Activated CD4-positive, alpha-beta T cell treated with anti-CD3 and anti-CD28 coated beads, Interleukin-2, amount 50 U/mL, for 16 hours (primary cell): ENCODE measurements at regions not wholly inside any gene's neighbourhood (a gene's known extent, or its start where the extent isn't known, plus 50 kb on each side); places are given as distances from the start of the nearest gene placed in this dataset.
"Not testable (repeated sequence)": the region's sequence is repeated elsewhere in the genome, so short reads cannot be mapped to it uniquely, and the experiment has no call there.

ENCODE experiments used
- DNase-seq: peaks from one replicate; pipeline ENCODE4 v3.0.0-alpha.2; 2020

DNA sequence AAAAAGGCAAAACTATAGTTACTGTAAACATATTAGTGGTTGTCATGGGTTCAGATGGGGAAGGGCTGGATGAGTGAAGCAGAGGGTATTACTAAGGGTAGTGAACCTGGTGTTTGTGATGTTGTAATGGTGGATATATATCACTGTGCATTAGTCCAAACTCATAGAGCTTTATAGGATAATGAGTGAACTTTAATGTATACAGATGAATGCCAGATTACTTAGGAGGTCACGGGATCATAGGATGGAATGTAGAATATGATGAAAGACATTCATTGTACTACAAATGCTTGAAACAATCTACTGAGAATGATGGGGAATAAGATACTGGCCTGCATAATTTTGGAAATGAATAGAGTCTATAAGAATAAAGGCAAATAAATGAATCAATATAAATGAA is 226.7 kb upstream of the ZNF804A start:
- DNase-seq: no peak

DNA sequence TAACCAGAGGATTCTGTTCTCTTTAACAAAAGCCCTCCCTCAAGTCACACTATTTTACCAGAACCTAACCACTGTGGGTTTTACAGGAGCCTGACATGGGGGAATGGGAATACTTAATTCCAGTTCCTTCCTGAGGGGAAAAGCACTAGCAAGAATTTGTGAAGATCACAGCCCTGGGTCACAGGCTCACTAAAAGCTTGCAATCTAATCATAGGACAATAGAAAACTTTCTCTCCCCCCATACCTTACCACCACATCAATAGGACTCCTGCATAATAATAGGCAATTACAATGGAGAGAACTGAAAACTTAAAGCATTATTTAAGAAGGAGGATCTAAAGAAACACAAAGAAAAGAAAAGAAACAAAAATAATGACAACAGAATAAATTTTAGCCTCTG is 225.8 kb upstream of the ZNF804A start:
- no peak for DNase-seq

DNA sequence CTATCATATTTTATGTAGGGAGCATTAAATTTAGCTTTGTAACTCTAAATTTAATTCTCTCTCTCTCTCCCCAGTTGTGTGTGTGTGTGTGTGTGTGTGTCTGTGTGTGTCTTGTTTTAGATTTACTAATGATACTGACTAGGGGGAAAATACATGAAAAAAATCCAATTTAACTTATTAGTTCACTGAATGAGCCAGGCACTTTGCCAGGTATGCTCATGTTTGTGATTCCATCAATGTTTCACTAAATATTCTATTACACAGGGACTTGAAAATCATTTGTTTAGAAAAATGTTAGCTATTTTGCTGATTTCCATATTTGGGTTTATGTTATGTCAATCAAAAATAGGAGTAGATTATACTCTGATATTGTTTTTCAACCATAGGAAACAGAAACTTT is 203.7 kb upstream of the ZNF804A start:
- DNase-seq: no peak

DNA sequence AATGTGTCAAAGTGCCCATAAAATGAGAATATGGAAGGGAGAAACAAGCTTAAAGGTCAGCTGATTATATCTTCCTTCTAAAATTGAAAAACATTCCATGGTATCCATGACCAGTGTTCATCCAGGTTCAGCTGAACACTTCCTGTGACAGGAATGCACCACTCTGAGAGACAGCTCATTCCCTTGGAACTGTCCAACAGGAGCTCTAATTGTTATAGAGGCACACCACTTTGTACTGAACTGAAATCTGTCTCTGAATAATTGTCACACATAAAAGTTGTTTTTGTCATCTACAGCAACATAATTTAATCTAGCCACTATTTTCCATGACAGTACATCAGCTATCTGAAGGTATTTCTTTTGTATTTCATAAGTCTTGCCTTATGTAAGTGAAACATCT is 195.9 kb upstream of the ZNF804A start:
- no peak for DNase-seq

DNA sequence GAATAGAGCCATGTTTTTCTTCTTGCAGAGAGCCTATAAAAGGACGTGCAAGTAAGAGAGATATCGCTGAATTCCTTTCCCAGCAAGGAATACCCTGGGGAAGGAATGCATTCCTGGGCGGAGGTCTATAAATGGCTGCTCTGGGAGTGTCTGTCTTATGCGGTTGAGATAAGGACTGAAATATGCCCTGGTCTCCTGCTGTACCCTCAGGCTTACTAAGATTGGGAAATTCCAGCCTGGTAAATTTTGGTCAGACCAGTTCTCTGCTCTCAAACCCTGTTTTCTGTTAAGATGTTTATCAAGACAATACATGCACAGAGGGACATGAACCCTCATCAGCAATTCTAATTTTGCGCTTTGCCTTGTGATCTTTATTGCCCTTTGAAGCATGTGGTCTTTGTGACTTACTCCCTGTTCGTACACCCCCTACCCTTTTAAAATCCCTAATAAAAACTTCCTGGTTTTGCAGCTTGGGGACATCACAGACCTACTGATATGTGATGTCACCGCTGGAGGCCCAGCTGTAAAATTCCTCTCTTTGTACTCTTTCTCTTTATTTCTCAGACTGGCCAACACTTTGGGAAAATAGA is 191.2 kb upstream of the ZNF804A start:
- DNase-seq: not testable (repeated sequence)

DNA sequence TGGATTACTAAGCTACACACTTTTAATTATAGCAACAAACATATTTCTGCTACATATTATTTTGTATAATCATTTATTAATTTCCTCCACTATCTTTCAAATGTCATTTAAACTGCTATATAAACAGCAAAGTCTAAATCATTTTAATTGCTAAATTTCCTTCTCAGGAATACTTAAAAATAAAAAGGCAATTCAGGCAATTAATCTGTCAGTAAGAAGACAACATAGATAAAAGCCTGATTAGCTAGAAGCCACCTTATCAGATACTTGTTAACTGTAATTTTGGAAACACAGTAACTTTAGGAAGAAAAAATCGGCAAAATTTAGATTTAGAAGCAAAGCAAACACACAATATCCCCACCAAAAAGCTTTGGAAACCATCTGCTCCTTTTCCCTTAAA is 188.2 kb upstream of the ZNF804A start:
- DNase-seq: no peak

DNA sequence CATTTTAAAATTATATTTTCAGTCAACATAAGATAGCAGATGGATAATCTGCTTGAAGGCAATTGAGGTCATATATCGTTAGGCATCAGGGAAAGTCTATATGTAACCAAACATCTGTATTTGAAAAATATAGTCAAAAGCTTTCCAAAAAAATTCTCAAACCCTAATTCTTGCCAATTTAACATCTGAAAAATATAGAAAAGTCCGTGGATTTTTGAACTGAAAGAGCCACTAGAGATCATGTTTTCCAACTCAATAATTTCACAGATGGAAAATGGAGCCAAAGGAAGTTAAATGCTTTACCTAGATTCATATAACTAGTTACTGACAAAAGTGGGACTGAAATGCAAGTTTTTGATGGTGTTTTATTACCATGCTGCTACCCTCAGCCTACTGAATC is 185.1 kb upstream of the ZNF804A start:
- DNase-seq: no peak

DNA sequence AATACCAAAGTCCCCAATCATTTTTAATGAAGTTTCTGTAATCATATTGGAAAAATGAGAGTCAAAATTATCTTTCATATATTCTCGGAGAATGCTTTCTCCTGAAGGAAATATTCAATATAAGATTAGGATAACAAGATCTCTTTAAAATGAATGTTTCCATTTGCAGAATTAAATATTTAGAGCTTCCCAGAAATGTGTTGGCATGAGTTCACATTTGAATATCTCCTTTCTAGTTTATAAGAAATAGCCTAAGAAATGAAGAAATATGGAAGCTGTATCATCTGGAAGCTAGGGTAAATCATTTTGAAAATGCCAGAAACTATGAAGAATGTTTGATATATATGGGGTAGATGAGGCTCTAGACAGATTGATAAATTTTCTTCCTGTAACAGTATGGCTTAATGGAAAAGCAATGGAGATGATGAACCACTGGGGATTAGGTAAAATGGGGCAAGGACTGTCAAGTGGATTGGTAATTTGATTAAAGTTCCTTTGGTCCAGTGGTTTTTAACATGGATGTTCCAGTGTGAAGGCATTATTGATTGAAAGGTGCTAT is 184.6 kb upstream of the ZNF804A start:
- DNase-seq: no peak

DNA sequence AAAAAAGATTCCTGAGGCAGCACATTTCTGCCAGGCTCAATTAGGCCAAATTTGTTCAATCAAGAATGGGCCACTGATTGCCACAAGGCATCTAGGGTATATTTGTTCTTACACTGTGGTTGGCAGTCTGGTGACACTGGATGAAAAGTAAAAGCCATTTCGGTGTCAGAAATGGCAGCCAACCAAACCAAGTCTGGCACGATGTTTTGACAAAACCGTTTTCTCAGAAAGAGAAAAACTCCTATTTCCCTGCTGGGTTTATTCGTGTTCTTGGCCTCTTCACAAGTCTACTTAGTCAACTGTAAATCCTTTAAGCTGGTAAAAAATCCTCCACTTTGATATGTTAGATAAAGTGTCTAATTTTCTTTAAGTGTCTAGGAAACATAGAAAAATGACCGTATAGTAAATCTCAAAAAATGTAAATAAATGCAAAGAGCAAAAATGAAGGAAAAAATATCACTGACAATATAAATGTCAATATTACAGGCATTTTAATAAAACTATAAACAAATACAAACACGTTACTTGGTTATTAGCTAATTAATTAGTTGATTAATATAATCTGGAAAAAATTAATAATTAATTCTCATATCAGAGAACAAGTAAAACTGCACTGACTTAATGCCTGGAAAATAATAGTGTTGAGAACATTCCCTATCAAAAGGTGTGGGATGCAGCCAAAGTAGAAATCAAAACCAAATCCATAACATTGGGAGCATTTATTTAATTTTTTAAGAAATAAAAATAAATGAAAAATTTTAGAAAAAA is 182.0 kb upstream of the ZNF804A start:
- DNase-seq: no peak

DNA sequence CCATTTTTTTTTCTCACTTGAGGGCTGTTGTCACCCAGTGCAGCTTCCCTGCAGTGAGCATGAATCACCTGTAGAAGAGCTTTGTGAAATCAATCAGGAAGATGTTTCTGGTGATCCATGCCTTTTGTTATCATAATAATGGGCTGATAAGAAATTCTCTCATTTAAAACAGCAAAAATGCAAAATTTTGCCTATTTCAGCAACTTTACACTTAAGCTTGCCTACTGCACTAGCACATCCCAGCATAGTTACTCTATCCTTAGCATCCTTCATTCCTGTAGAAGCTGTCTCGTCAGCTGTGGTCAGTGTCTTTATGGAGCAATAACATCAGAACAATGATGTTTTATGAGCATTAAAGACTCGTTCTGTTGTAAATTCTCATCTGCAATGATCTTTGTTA is 178.6 kb upstream of the ZNF804A start:
- DNase-seq: no peak

DNA sequence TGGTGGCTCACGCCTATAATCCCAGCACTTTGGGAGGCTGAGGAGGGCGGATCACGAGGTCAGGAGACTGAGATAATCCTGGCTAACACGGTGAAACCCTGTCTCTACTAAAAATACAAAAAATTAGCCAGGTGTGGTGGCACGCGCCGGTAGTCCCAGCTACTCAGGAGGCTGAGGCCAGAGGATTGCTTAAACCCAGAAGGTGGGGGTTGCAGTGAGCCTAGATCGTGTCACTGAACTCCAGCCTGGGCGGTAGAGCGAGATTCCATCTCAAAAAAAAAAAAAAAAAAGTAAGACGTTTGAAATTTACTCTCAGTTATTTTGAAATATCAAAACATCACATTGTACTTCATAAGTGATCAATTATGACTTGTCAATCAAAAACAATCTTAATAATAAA is 176.9 kb upstream of the ZNF804A start:
- DNase-seq: not testable (repeated sequence)

DNA sequence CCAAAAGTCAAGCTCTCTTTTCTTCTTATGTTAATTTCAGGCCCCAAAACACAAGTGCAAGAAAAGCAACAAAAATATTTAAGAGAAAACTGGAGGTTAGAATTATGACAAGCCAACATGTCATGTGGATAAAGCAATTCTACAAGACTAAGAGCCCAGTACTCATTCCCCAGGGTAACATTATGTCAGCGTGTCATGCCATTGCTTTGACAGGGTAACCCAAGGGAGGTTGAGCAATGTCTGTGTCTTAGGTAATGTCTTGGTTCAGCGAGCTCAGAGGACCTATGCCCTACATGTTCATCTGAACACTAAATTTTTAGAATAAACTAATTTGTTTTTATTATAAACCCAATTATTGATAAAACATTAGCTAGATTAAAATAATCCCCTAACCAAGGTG is 173.2 kb upstream of the ZNF804A start:
- DNase-seq: no peak

DNA sequence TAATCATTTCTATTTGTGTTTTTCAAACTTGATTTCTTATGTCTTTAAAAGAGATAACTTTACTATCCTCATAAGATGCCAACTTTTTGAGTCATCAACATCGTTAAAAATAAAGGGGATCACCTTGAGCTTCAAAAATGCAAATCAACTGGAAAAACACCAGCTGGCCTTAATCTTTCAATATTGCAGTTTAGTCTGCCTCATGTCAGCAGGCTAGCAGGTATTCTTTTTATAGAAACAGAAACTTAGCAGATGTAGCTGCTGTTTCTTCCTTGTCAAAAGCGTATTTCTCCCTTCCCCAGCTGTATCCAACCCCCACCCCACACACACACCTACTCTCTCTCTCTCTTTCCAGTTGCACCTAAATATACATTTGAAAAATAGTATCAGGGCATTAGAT is 154.1 kb upstream of the ZNF804A start:
- DNase-seq: no peak

DNA sequence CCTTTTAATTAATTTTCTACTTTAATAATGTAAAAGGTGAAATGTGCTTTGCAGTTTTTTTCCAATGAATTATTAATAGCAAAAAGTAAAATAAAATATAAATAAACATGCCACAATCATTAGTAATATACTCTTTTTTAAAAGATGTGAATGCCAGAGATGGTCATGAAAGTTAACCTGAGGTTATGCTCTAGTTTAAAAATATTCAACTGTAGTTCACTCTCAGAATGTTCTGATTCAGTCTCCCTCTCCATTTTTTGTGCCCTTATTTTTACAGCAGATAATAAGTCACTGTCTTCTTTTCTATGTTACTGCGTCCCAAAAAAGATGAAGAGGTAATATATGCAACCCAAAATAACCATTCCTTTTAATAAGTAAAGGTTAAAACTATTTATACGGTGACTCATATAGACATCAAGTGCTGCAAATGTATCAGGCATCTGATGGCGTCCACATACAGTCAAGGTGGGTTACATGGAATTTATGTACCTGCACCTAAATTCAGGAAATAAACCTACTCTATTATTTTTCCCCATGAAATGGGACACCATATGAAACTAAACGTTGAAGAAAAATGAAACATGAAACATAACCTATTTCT is 153.6 kb upstream of the ZNF804A start:
- no peak for DNase-seq

DNA sequence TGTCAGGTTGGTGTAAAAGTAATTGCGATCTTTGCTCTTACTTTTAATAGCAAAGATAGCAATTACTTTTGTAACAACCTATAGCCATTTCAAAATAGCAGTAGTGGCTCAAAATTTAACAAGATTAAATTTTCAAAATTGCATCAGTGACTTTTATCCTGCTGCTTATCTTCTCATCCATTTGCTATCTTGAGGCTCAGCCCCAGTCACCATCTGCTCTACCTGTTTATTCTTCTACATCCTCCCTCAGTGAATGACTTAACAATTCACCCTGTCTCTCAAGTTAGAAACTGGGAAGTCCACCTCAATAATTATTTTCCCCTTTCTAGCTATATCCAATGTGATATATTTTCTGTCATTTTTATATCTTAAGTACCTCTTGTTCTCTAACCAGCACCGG is 148.6 kb upstream of the ZNF804A start:
- no peak for DNase-seq

DNA sequence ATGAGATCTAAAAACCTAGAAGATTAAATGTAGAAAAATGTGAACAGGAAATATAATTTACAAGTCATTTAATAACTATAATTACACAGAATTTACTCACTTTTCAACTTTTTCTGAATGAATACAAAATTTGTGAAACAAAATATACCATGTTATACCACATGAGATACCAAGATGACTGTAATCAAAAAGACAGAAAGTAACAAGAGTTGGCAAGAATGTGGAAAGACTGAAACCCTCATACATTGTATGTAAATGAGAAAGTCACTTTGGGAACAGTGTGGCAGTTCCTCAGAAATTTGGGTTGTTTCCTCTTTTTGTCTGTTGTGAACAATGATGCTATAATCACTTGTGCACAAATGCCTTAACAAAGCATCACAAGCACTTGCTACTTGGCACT is 145.4 kb upstream of the ZNF804A start:
- no peak for DNase-seq

DNA sequence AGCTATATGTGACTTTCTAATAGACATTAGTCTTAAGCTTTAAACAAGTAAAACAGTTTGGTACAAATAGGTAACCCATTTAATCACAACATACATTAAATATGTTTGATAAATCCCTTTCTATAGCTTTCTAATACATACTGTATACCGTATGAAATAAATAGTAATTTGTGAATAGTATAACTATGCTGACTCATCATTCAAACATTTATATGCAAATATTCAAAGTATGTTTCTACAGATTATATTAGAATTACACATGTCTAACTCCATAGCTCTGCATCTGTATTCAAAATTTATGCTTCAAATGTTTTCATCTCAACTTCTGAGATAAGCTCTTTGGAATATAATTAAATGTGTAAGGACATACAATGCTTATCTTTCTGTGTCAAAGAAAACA is 142.7 kb upstream of the ZNF804A start:
- DNase-seq: no peak

DNA sequence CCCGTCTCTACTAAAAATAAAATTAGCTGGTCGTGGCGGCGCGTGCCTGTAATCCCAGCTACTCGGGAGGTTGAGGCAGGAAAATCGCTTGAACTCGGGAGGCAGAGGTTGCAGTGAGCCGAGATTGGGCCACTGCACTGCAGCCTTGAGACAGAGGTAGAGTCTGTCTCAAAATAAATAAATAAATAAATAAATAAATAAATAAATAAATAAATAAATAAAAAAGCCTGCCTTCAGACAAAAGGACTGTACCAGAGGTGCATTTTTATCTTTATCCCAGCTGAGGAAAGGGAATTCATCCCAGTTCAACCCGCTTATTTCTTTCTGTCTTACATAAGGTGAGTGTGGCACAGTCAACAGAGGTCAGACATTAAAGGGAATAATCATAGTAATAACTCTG is 141.6 kb upstream of the ZNF804A start:
- DNase-seq: not testable (repeated sequence)

DNA sequence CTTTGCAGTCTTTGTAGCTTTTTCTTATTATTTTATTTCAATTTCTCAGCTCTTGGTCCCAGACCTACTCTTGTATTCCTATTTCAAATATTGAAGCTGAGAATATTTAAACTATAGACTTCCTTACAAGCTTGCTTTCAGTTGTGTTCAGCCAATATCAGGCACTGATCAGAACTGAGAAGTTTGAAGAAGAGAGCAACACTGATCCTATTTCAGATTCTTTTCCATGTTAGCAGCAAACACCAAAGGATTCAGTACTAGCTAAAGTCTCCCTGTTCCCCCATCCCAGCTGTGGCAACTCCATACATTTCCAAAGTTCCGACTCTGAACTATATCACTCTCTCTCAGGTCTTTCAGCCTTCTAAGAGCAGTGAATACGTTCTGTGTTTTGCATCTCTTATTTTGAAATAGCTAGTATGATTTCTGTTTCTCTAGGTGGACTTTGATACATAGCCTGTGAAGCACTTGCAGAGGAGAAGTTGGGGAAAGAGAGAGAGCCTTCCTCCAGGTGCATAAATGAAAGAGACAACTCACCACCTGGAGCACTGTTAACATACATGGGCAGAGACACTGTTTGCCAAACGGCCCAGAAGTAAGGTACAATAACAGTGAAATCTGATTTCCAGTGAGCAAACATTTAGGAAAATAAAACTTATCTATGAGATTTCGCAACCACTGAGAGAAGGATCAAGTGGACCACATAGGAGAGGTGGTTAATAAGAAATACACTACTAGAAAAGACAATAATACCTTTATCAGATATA is 135.0 kb upstream of the ZNF804A start:
- DNase-seq: no peak

DNA sequence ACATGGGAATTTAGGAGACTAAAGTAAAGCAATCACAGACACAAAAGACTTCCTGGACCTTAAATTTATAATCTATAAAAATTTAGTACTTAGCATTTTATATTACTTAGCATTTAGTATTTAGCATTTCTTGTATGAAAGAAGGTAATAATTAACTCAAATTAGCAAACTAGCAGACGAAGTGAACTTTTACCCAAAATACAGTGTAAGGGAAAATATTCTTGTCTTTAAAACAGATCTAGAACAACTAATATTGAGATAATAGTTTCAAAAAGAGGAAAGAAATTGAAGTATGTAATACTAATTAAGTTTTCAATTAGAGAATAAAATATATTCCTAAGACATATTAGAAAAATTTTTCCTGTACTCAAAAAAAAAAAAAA is 134.5 kb upstream of the ZNF804A start:
- no peak for DNase-seq

DNA sequence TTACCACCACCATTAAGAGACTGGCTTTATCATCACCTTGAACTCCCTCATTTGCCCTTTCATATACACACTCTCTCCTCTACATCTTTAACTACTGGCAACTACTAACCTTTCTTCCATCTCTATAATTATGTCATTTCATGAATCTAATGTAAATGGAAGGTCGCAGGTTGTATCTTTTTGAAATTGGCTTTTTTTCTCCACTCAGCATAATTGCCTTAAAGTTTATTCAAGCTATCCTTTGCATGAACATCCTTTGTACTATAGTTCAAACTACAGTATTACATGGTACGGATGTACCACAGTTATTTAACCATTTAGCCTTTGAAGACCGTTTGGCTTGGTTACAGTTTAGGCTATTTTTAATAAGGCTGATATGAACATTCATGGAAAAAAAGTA is 129.5 kb upstream of the ZNF804A start:
- DNase-seq: no peak

DNA sequence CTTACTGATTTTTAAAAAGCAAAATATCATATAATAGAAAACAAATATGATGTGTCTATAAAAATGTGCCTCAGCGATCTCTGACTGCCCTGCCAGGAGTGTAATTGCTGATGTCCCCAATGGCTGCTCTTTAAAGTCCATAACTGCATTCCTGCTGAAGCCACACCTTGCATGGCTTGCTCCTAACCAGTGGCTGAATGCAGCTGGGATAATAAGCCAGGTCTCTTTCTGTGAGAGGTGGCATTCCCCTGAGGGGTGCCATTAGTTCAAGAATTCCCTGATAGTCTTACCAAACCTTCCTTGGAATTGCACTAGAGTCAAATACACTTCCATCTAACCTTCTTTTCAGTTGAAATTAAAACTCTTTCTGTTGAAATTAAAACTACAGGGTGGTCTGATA is 125.8 kb upstream of the ZNF804A start:
- no peak for DNase-seq

DNA sequence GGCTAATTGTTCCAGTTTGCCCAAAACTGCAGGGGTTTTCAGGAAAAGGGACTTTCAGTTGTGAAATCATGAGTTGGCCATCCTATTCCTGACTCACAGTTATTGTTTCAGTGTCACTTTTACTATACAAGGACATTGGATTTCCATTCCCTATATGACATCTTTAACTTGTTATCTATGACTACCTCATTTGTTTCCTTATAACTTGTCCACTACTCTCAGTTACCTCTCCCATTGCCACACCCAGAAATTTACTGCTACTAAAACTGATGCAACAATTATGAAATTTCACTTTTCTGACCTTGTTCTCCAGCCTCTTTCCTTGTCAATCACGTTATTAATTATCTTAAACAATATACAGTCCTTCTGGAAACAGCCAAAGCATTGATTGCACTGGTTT is 116.5 kb upstream of the ZNF804A start:
- DNase-seq: no peak

DNA sequence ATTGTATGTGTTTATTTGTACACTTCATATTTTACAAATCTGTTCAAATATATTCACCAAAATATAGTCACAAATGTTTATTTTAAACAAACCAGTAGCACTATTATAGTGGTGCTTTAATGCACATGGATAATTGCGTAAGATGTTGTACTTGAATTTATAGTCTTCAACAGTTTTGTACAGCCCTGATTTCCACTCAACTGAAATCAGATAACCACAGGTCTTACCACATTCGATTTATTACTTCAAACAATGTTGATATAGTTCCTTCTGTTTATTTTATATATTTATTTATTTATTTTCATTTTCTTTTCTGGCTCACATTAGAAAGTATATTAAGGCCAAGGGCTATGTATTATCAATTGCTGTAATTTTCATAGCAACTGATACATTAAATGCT is 99.4 kb upstream of the ZNF804A start:
- no peak for DNase-seq
